ENCODE measurements at regions not wholly inside any gene's neighbourhood (a gene's known extent, or its start where the extent isn't known, plus 50 kb on each side); places are given as distances from the start of the nearest gene placed in this dataset.

GRCh38 chr6:25173951-25174474, 105.2 kb upstream of the CARMIL1 start:
- TF ChIP-seq CTCF (conservative IDR thresholded peaks at IDR 0.05; ENCODE audit: low read depth, low read length) = no peak
- TF ChIP-seq RFX5 (IDR thresholded peaks at IDR 0.05; ENCODE audit: low read depth, low read length) = no peak
- no peak for TF ChIP-seq SMC3 (IDR thresholded peaks at IDR 0.05; ENCODE audit: low read depth, low read length)
- TF ChIP-seq FOS (IDR thresholded peaks at IDR 0.05; ENCODE audit: low read depth, low read length) = peak; percentile 95
- peak; percentile 97 for TF ChIP-seq CEBPB (IDR thresholded peaks at IDR 0.05; ENCODE audit: low read depth, low read length)
- 0 out of 2 replicates have a peak, but pooled peaks have one; percentile 22 for TF ChIP-seq USF2 (IDR thresholded peaks at IDR 0.05; ENCODE audit: low read depth, low read length)
- TF ChIP-seq MAFK (IDR thresholded peaks at IDR 0.05; ENCODE audit: low read depth, low read length) = 0 out of 2 replicates have a peak, but pooled peaks have one; percentile 10
- no peak overlapping the region for H2BK15ac ChIP-seq (ENCODE audit: low read depth, low read length)
- H3K9ac ChIP-seq (ENCODE audit: low read depth, low read length) = no peak overlapping the region
- intact Hi-C loops (cut with micrococcal nuclease) = loop anchor here (1.0 kb wide), 2 partner anchors 19 to 49 kb away; no protein-coding TSS in a partner anchor
- H4K5ac ChIP-seq (ENCODE audit: low read depth, low read length) = peak overlapping the region; percentile 39
- dilution Hi-C loops (cut with HindIII; ENCODE audit: low sequenced_read_pairs, unreplicated experiment) = no loop called here
- peak overlapping the region; percentile 7 to 19; a peak in 2 of 4 replicates for H4K8ac ChIP-seq (ENCODE audit: low read depth in 2 of 2, low read length in 2 of 2)
- peak overlapping the region; percentile 89 for H3K4ac ChIP-seq (ENCODE audit: low read depth, low read length)
- peak overlapping the region; percentile 96; the same call in 1 of the 2 replicates for H2BK20ac ChIP-seq (ENCODE audit: low read depth, low read length)
- ChIA-PET CTCF (no interaction called here), POLR2A (ENCODE audit: unreplicated experiment) (interaction anchor here (0.5 kb wide), 1 partner anchor 36 kb away, joined by 4 read pairs; no protein-coding TSS in a partner anchor)
- no peaks in the 10 kb centered on the region; a peak in 1 of 4 replicates for H3K79me1 ChIP-seq (ENCODE audit: low read depth in 1 of 2, low read length in 2 of 2)
- H3K27me3 ChIP-seq (ENCODE audit: control insufficient read depth, insufficient read depth, low read length) = no peaks in the 10 kb centered on the region
- H4K20me1 ChIP-seq (ENCODE audit: insufficient read depth, low read length) = no peaks in the 10 kb centered on the region
- peak overlapping the region; percentile 11 for H3K23ac ChIP-seq (ENCODE audit: low read depth, low read length)
- H2AK5ac ChIP-seq (ENCODE audit: low read depth, low read length) = peak overlapping the region; percentile 38
- peak overlapping the region; percentile 95 for H3K27ac ChIP-seq (ENCODE audit: insufficient read depth, low read length)
- peak overlapping the region; percentile 32 for H3K18ac ChIP-seq (ENCODE audit: low read depth, low read length)
- BruUV-seq (replicated peaks) = no TSS peak
- no CpG with 5 or more reads among the region's 4 CpGs for WGBS, 2 experiments (ENCODE audit: extremely low coverage in 2 of 2, insufficient read length in 1 of 2)
- no peak overlapping the region for H2AK9ac ChIP-seq (replicated peaks; ENCODE audit: low read depth, low read length, poor library complexity)
- peak overlapping the region; percentile 67 for H4K91ac ChIP-seq (ENCODE audit: insufficient read depth, low read depth, low read length)
- peak overlapping the region; percentile 94 for H2BK5ac ChIP-seq (ENCODE audit: low read depth, low read length, poor library complexity, severe bottlenecking)
- H3K56ac ChIP-seq (ENCODE audit: extremely low read depth, insufficient read depth, low read length) = peak overlapping the region; percentile 25; the same call in 1 of the 2 replicates
- peak overlapping the region; percentile 45 for H2AFZ ChIP-seq (replicated peaks; ENCODE audit: low read length, poor library complexity)
- peaks cover 21% of the 10 kb centered on the region for H3K4me1 ChIP-seq (ENCODE audit: control insufficient read depth, insufficient read depth, low read length)
- peak; percentile 40 for ATAC-seq (ENCODE audit: low read depth)
- H3K14ac ChIP-seq (replicated peaks; ENCODE audit: low read depth, low read length) = peak overlapping the region; percentile 26; the same call in 1 of the 2 replicates
- H3K9me3 ChIP-seq (ENCODE audit: control insufficient read depth, insufficient read depth, low read length) = 0 out of 2 replicates have a peak, but pooled peaks cover 2% of the 10 kb centered on the region
- H3K9me1 ChIP-seq (ENCODE audit: insufficient read depth, low read length) = peaks cover 6% of the 10 kb centered on the region; the same call in 1 of the 2 replicates
- in situ Hi-C loops (cut with MboI; ENCODE audit: low sequenced_read_pairs) = no loop called here
- H2BK120ac ChIP-seq (ENCODE audit: low read depth, low read length) = peak overlapping the region; percentile 97
- peak; percentile 99 for DNase-seq
- H3K4me3 ChIP-seq (ENCODE audit: insufficient read depth, low read depth, low read length) = no peak overlapping the region
- no peaks in the 10 kb centered on the region for H3K36me3 ChIP-seq (ENCODE audit: control insufficient read depth, insufficient read depth, low read length)
- H3K4me2 ChIP-seq (ENCODE audit: low read depth, low read length) = peak overlapping the region; percentile 15

Measured in IMR-90 (cell line).